ENCODE measurements at regions not wholly inside any gene's neighbourhood (a gene's known extent, or its start where the extent isn't known, plus 50 kb on each side); places are given as distances from the start of the nearest gene placed in this dataset.

GRCh38 chr13:62879071-62879470 is 1463.4 kb upstream of the PCDH20 start:
- TF ChIP-seq CTCF (IDR thresholded peaks at IDR 0.05) (no peak), USF2 (CRISPR knock-in tag; IDR thresholded peaks at IDR 0.05) (no peak), CREB1 (CRISPR knock-in tag; IDR thresholded peaks at IDR 0.05) (no peak)
